ENCODE measurements at regions not wholly inside any gene's neighbourhood (a gene's known extent, or its start where the extent isn't known, plus 50 kb on each side); places are given as distances from the start of the nearest gene placed in this dataset.

DNA sequence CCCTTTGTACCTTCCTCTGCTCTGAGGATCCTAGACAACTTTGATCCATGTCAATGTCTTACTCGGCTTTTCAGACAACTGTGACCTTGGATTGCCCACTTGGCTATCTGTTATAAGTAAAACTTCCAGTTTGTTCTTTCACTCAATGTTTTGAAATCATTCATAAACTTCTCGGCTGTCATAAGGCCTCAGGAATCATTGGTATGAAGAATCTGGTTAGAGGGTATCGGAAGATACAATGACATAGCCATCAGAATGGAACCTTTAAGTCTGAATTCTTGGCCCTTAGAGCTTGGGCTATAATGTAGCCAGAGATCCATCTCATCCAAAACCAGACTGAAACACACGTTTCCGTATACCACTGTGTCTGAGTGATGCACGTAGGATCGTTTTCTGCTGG is 59.0 kb upstream of the WDR1 start:
- no peak for DNase-seq (ENCODE audit: low spot score)

DNA sequence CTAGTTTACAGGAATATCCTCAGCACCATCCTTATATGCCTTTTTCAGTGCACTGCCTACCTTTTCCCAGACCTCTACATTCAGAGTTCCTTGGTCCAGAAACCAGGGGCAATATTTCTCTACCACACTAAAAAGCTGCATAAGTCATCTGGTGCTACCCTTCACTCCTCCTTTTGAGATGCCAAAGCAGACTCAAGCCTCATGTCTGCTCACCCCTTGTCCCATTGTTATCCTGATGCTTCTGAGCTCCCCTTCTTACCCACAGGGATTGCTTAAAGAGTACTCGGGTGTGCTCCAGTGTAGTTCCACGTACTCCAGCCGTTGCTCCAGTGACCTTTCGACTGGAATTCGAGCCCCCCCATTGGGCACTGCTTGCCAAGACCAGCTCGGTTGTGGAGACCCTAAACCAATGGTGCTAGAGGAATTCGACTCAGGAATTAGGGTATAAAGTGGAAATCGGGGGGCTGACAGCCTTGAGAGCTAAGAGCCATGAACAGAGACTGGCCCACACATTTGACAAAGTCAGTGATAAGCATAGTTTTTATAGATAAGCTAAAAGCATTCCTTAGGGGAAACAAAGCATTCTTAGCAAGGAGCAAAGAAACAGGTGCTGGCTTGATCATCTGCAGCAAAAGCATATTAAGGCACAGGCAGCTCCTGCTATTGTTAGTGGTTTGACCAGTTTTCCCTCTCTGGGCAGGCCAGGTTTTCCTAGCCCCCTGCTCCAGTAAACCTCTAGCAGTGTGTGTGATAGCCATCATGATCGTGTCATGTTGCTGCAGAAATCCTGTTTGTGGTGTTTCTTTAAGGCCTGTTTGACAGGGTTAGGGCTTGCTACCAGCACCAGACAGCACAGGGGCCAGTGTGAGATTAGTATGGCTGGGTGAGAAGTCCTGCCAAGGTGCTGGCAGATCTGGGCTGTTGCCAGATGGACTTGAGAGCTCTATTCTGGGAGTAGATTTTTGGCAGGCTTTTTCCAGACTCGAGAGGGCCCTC is 57.5 kb upstream of the WDR1 start:
- no peak for DNase-seq (ENCODE audit: low spot score)

DNA sequence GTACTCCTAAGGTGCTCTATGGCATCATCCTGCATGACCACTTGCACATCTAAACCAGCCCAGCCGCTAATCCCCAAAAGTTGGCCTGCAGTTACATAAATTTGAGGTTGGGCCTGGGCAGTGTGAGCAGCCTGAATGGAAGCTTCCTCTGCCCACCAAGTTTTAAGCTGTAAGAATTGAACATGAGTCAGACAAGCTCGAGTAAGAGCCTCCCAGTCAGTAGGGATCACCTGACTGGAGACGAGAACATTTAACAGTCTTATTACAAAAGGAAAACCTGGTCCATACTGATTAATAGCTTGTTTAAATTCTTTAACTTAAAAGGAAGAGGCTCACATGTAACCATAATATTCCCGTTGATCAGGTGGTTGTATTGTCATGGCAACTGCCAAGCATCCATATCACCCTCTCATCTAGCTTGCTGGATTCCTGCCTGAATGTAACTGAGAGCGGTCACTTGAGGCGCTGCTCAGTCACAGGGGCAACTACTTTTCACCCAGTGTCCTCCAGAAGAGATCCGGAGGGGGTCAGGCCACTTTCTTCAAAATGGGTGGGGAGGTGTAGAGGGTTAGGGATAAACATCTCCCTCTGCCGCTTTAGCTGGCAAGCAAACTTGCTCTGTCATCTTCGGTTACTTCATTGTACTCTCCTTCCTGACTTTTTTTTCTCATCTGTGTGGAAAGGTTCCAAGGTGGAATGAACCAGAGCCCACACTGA is 56.6 kb upstream of the WDR1 start:
- DNase-seq (ENCODE audit: low spot score) = no peak

DNA sequence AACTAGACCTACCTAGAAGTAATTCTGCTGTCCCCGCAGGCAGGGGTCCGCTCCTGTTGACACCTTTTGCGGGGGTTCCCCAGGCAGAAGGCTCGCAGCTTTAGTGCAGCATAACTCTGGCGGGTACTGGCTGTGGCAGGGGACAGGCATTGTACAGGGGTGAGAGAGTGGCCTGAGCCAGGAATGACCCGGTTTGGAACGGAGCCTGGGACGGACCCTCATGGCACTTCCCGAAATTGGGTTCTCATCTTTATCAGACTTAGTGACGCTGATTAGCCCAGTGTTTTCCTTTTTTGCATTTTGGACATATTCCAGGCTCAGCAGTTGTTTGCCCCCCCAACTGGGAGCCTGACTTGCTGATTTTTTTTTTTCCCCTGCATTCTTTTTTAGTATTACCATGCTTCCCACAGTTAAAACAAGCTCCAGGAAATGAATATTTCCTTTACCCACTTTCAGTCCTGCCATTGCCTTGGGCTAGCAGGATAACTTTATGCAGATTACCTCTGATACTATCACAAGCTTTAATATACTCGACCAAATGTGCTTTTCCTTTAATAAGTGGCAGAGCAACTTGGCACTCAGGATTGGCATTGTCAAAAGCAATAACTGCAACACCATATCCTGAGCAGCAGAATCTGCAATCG is 55.8 kb upstream of the WDR1 start:
- no peak for DNase-seq (ENCODE audit: low spot score)

DNA sequence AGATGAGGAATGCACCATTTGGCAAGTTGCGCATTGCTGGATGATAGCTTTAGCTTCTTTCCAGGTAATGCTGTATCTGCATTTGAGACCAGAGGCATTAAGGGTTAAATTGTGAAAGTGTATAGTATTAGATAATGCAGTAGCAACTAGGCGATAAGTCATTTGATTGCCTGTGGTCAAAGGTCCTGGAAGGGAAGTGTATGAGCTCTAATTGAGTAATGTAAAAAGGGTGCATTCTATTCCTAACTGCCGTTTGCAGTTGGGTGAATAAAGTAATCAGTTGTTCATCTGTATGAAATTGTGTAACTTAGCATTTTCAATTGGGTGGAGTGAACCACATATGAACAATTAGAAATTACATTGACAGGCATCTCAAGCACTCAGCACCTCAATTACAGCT is 54.5 kb upstream of the WDR1 start:
- no peak for DNase-seq (ENCODE audit: low spot score)

DNA sequence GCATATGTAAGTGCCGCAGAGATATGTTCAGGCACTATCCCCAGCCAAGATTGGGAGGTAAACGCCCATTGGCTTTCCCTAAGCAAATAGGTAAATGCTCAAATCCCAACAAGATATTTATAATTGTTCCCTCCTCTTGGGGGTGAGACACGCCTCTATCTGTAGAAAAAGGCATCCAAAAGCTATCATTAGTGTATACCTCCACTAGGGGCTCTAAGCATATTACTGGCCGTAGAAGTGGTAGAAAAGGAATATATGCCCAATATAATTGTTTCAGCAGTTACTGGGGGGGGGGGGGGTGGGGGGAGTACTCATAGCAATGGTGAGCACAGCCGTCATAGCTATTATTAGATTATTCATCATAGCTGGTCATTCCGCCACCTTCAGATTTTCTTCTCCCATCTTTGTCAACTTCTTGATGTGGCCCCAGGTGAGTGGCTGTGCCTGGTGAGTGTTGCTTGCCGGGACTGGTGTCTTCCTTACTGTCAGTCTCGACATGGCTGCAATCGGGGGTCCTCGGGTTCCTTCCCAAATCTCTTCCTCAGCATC is 53.3 kb upstream of the WDR1 start:
- no peak for DNase-seq (ENCODE audit: low spot score)

DNA sequence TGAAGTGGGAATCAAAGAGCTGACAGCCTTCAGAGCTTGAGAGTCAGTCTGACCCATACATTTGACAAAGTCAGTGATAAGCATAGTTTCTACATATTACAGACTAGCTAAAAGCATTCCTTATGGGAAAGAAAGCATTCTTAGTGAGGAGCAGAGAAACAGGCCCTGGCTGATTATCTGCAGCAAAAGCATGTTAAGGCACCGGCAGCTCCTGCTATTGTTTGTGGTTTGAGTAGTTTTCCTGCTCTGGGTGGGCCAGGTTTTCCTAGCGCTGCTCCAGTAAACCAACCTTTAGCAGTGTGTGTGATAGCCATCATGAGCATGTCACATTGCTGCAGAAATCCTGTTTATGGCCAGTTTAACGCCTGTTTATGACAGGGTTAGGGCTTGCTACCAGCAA is 51.6 kb upstream of the WDR1 start:
- DNase-seq (ENCODE audit: low spot score) = no peak

DNA sequence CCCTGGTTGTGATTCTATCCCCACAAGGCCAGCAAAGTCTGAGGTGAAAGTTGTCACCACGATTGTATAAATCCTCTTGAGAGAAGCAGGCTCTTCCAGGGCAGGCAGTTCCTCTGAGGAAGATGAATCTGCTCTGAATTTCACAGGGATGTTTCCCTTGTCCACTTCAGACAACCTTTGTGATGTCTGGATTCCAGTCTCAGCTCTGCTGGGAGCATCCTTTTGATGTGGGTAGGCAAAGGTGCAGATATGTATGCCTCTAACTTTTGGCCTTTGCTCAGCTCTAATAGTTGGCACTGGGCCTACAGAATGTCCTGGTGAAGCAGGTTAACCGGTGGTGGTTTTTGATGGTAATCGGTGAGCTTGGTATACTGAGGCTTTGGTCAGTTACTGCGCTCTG is 50.6 kb upstream of the WDR1 start:
- DNase-seq (ENCODE audit: low spot score) = no peak

Data from germinal center (tissue), 1 donor.